GM12878 (cell line): ENCODE measurements at regions not wholly inside any gene's neighbourhood (a gene's known extent, or its start where the extent isn't known, plus 50 kb on each side); places are given as distances from the start of the nearest gene placed in this dataset.

ENCODE experiments used
- ATAC-seq: fragments of 200-7000 bp; cut with Tn5 transposase; 3 replicates; pipeline ENCODE4 v1.9.1; 2020; ENCODE audit warnings: mild to moderate bottlenecking, moderate library complexity
- BruUV-seq: library from RNA; stranded (reverse); fragments of 400-500 nt; replicated peaks from 2 replicates; lab custom pipeline; 2021; lab: Mats Ljungman, UMichigan
- CTCF ChIA-PET: fragments of 300-600 bp; sonication (Branson Sonifier 250); formaldehyde crosslinking; extraction: SDS; loops from one replicate; lab custom pipeline; 2021; ENCODE audit warnings: inconsistent platforms; lab: Yijun Ruan, JAX
- POLR2A ChIA-PET: fragments of 350-600 bp; formaldehyde crosslinking; extraction: SDS; loops from one replicate; lab custom pipeline; 2021; ENCODE audit warnings: inconsistent platforms; lab: Charles Lee
- RAD21 ChIA-PET: fragments of 300-600 bp; sonication (Branson Sonifier 250); formaldehyde crosslinking; loops from one replicate; lab custom pipeline; 2023; ENCODE audit warnings: antibody characterized with exemption; ENCODE audit not compliant: unreplicated experiment; lab: Charles Lee
- SMC1A ChIA-PET: fragments of 300-600 bp; sonication (Branson Sonifier 250); formaldehyde crosslinking; loops from one replicate; lab custom pipeline; 2023; ENCODE audit not compliant: unreplicated experiment, uncharacterized antibody; lab: Charles Lee
- DNase-seq: peaks from one replicate; pipeline ENCODE4 v3.0.0-alpha.2; 2011; ENCODE audit warnings: low read depth, low spot score
- FAIRE-seq: peaks from 3 replicates; lab custom pipeline; 2011; peaks lifted over from hg19 to GRCh38; lab: Jason Lieb, UNC
- H2AFZ ChIP-seq: 2 replicates; pipeline ENCODE4 v1.6.0; 2011; ENCODE audit warnings: low read depth, low read length, control low read depth; ENCODE audit not compliant: control insufficient read depth
- H3K27ac ChIP-seq: 2 replicates; pipeline ENCODE4 v1.5.1; 2011; ENCODE audit warnings: control low read depth; ENCODE audit not compliant: control insufficient read depth, insufficient read depth
- H3K27me3 ChIP-seq, 2 experiments: replicated peaks in 1 of 2; 2 replicates each; pipeline versions ENCODE4 v1.6.0 to v1.6.1; 2011; ENCODE audit warnings: low read length in 1 of 2; ENCODE audit not compliant: control insufficient read depth in 2 of 2, insufficient read depth in 2 of 2
- H3K36me3 ChIP-seq, 2 experiments: 2 replicates each; pipeline ENCODE4 v1.5.1; 2011; ENCODE audit warnings: low read length in 1 of 2; ENCODE audit not compliant: control insufficient read depth in 2 of 2, insufficient read depth in 2 of 2
- H3K4me1 ChIP-seq: 2 replicates; pipeline ENCODE4 v1.6.1; 2011; ENCODE audit warnings: mild to moderate bottlenecking, low read length, moderate library complexity, mixed read lengths; ENCODE audit not compliant: control insufficient read depth, insufficient read depth
- H3K4me2 ChIP-seq: 2 replicates; pipeline ENCODE4 v1.6.0; 2011; ENCODE audit warnings: control low read depth; ENCODE audit not compliant: control insufficient read depth, insufficient read depth
- H3K4me3 ChIP-seq: fragments of 200-600 bp; sonication (generic); 2 replicates; pipeline ENCODE4 v1.5.1; 2016
- H3K79me2 ChIP-seq: 2 replicates; pipeline ENCODE4 v1.6.0; 2011; ENCODE audit warnings: low read length; ENCODE audit not compliant: control insufficient read depth, insufficient read depth
- H3K9ac ChIP-seq: 2 replicates; pipeline ENCODE4 v1.8.0; 2011; ENCODE audit warnings: low read length, control low read depth, mixed read lengths; ENCODE audit not compliant: control insufficient read depth, insufficient read depth
- H3K9me3 ChIP-seq: replicated peaks from 3 replicates; pipeline ENCODE4 v1.5.1; 2011; ENCODE audit warnings: mild to moderate bottlenecking, low read length; ENCODE audit not compliant: control insufficient read depth, insufficient read depth
- H4K20me1 ChIP-seq: 2 replicates; pipeline ENCODE4 v1.6.0; 2011; ENCODE audit not compliant: control insufficient read depth, insufficient read depth
- FOXK2 ChIP-seq: fragments of 450-650 bp; IDR thresholded peaks from 2 replicates; pipeline ENCODE4 v1.6.1; 2017; ENCODE audit warnings: mild to moderate bottlenecking, moderate library complexity
- FOXM1 ChIP-seq: IDR thresholded peaks from 2 replicates; pipeline ENCODE4 v1.6.1; 2012; ENCODE audit warnings: low read depth, mild to moderate bottlenecking, inconsistent platforms, low read length, moderate library complexity
- KAT2A ChIP-seq: conservative IDR thresholded peaks from 2 replicates; pipeline ENCODE4 v1.6.1; 2011; ENCODE audit warnings: low read depth, low read length; ENCODE audit not compliant: control insufficient read depth
- KDM1A ChIP-seq: fragments of 200-600 bp; sonication (generic); IDR thresholded peaks from 2 replicates; pipeline ENCODE4 v1.6.1; 2016; ENCODE audit warnings: borderline replicate concordance
- RBBP5 ChIP-seq: fragments of 200-600 bp; sonication (generic); conservative IDR thresholded peaks from 2 replicates; pipeline ENCODE4 v1.6.1; 2016
- WRNIP1 ChIP-seq: IDR thresholded peaks from 2 replicates; pipeline ENCODE4 v1.6.1; 2011; ENCODE audit warnings: low read depth, low read length, improper control_type of control experiment, borderline replicate concordance
- WGBS: methylation state at CpG from one replicate; pipeline ENCODE4 v1.1.6; 2016; ENCODE audit warnings: low lambda C conversion rate; ENCODE audit not compliant: insufficient replicate concordance, insufficient coverage; ENCODE audit errors: missing lambda C conversion rate; 5-methylcytosine and 5-hydroxymethylcytosine counted together
- in situ Hi-C: fragments of 300-500 bp; cut with MboI; formaldehyde crosslinking; loops from 9 replicates; pipeline ENCODE4 v1.14.3; 2018; ENCODE audit warnings: mixed read lengths
- intact Hi-C: fragments of 100-400 bp; cut with micrococcal nuclease; formaldehyde crosslinking; loops from one replicate; pipeline ENCODE4 v1.14.2; 2022; ENCODE audit not compliant: unreplicated experiment
- TF ChIP-seq, protein P1 (sequence below): IDR thresholded peaks from 2 replicates; pipeline ENCODE4 v1.6.1; 2011; ENCODE audit warnings: borderline replicate concordance, low read depth, mild to moderate bottlenecking, moderate library complexity, mixed read lengths, low read length; ENCODE audit not compliant: insufficient read depth; ENCODE audit errors: extremely low read length
- TF ChIP-seq, protein P2 (sequence below): fragments of 450-650 bp; IDR thresholded peaks from 2 replicates; pipeline ENCODE4 v1.6.1; 2017; ENCODE audit warnings: low read depth, mild to moderate bottlenecking, moderate library complexity
- TF ChIP-seq, protein P3 (sequence below): IDR thresholded peaks from 2 replicates; pipeline ENCODE4 v1.6.1; 2011; ENCODE audit warnings: low read depth, mild to moderate bottlenecking, low read length, moderate library complexity, borderline replicate concordance; ENCODE audit errors: extremely low read depth

DNA sequence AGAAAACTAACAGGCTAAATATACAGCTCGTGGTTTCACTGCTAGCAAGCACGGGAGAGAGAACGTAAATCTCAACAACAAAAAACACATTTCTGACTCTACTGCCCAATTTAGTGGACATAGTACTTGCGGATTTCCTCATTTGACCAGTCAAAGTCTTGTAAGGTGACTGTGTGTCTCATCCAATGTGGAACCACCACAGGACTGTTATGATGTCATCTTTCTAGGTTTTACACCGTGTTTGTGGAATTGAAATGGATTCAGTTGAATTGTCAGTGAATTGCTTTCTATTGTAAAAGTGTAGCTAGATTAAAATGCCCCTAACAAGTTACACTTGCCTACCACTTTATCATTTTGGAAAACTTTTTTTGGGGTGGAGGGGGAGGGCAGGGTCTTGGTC is 1010.8 kb downstream of the NLGN4Y start (continued):
- TF ChIP-seq FOXK2 (no peak), KDM1A (no peak), KAT2A (no peak), RBBP5 (no peak)
- TF ChIP-seq, protein P1, sequence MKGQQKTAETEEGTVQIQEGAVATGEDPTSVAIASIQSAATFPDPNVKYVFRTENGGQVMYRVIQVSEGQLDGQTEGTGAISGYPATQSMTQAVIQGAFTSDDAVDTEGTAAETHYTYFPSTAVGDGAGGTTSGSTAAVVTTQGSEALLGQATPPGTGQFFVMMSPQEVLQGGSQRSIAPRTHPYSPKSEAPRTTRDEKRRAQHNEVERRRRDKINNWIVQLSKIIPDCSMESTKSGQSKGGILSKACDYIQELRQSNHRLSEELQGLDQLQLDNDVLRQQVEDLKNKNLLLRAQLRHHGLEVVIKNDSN: no peak
- TF ChIP-seq, protein P2, sequence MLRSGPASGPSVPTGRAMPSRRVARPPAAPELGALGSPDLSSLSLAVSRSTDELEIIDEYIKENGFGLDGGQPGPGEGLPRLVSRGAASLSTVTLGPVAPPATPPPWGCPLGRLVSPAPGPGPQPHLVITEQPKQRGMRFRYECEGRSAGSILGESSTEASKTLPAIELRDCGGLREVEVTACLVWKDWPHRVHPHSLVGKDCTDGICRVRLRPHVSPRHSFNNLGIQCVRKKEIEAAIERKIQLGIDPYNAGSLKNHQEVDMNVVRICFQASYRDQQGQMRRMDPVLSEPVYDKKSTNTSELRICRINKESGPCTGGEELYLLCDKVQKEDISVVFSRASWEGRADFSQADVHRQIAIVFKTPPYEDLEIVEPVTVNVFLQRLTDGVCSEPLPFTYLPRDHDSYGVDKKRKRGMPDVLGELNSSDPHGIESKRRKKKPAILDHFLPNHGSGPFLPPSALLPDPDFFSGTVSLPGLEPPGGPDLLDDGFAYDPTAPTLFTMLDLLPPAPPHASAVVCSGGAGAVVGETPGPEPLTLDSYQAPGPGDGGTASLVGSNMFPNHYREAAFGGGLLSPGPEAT: no peak
- TF ChIP-seq, protein P3, sequence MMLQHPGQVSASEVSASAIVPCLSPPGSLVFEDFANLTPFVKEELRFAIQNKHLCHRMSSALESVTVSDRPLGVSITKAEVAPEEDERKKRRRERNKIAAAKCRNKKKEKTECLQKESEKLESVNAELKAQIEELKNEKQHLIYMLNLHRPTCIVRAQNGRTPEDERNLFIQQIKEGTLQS: no peak

DNA sequence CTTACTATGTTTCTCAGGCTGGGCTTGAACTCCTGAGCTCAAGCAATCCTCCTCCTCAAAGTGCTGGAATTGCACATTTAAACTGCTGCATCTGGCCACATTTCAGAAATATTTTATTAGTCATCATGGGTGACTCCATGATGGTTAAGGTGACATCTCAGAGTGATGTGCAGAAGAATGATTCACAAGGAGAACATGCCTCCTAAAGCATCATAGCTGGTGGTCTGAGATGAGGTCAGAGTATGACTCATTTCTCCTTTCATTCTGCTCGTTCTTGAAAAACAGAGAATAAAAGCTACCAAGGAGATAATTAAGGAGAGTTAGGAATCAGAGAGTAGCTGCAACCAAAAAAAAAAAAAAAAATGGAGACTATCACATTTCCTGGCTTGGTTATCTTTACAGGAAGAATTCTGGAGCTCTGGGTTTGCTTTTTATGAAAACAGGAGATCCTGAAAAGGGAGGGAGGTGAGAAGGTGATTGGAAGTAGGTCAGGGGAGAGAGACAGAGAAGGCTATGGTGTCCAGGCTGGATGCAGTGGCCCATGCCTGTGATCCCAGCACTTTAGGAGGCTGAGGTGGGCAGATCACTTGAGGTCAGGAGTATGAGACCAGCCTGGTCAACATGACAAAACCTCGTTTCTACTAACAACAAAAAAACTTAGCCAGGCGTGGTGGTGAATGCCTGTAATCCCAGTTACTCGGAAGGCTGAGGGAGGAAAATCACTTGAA is 1011.6 kb downstream of the NLGN4Y start:
- H4K20me1 ChIP-seq: no peaks in the 10 kb centered on the region
- H3K4me2 ChIP-seq: no peak overlapping the region
- no peak overlapping the region for H3K9ac ChIP-seq
- ATAC-seq (no peak), FAIRE-seq (no peak), DNase-seq (no peak)
- no peaks in the 10 kb centered on the region for H3K79me2 ChIP-seq
- H2AFZ ChIP-seq: no peak overlapping the region
- no peak overlapping the region for H3K4me3 ChIP-seq
- no CpG with 5 or more reads among the region's 4 CpGs for WGBS
- CTCF ChIA-PET: no interaction called here
- no peaks in the 10 kb centered on the region for H3K27me3 ChIP-seq
- no peaks in the 10 kb centered on the region for H3K9me3 ChIP-seq
- SMC1A ChIA-PET: no interaction called here
- no peak for TF ChIP-seq RBBP5
- no peak for TF ChIP-seq FOXM1
- TF ChIP-seq WRNIP1: no peak
- intact Hi-C loops: no loop called here
- in situ Hi-C loops: no loop called here
- no peak overlapping the region for H3K27ac ChIP-seq
- H3K4me1 ChIP-seq: no peaks in the 10 kb centered on the region
- H3K36me3 ChIP-seq: no peaks in the 10 kb centered on the region
- RAD21 ChIA-PET: no interaction called here
- BruUV-seq: no TSS peak
- POLR2A ChIA-PET: no interaction called here
